ENCODE measurements at regions not wholly inside any gene's neighbourhood (a gene's known extent, or its start where the extent isn't known, plus 50 kb on each side); places are given as distances from the start of the nearest gene placed in this dataset.

GRCh38 chr9:135032041-135032835 lies 55.2 kb upstream of the OLFM1 start:
- no peak for DNase-seq

- DNase-seq, result no peak
These were observed 54.5 kb upstream of the OLFM1 start for GRCh38 chr9:135032868-135033460.

- DNase-seq, result no peak
These were observed 54.0 kb upstream of the OLFM1 start for GRCh38 chr9:135033487-135033886.

GRCh38 chr9:135034106-135034505 lies 53.4 kb upstream of the OLFM1 start:
- DNase-seq, result no peak

- DNase-seq, result no peak
These were observed 51.4 kb upstream of the OLFM1 start for GRCh38 chr9:135035781-135036760.

GRCh38 chr9:135036861-135037465 lies 50.5 kb upstream of the OLFM1 start:
- no peak for DNase-seq

GRCh38 chr9:135037521-135038250 lies 49.8 kb upstream of the OLFM1 start:
- DNase-seq, result no peak
